Right lobe of liver (tissue), 6 donors: ENCODE measurements at regions not wholly inside any gene's neighbourhood (a gene's known extent, or its start where the extent isn't known, plus 50 kb on each side); places are given as distances from the start of the nearest gene placed in this dataset.
A peak's percentile ranks its signal among the peaks of the same experiment; 100 is the strongest.

Experiments
- ATAC-seq, 4 donors: fragments of 200-7000 bp; cut with Tn5 transposase; one replicate each; pipeline ENCODE4 v1.9.1; 2020; ENCODE audit warnings: mild to moderate bottlenecking in 4 of 4, moderate library complexity in 4 of 4
- DNase-seq, 3 donors: peaks; one replicate each; pipeline ENCODE4 v3.0.0-alpha.2; 2020
- H3K27ac ChIP-seq, 3 donors: fragments of 200-600 bp; one replicate each; pipeline ENCODE4 v1.8.0; 2022
- H3K27me3 ChIP-seq, 2 donors: fragments of 200-600 bp; one replicate each; pipeline ENCODE4 v1.8.0; 2022
- H3K36me3 ChIP-seq, 4 donors: fragments of 200-600 bp; sonication (generic) in 1 of 4; one replicate each; pipeline versions ENCODE4 v1.5.1 to v1.8.0; 2017 to 2022; ENCODE audit warnings: control low read depth in 1 of 4
- H3K4me1 ChIP-seq, 4 donors: fragments of 200-600 bp; sonication (generic) in 1 of 4; one replicate each; pipeline versions ENCODE4 v1.5.1 to v1.8.0; 2017 to 2022; ENCODE audit warnings: control low read depth in 1 of 4
- H3K4me3 ChIP-seq, 3 donors: fragments of 200-600 bp; one replicate each; pipeline ENCODE4 v1.8.0; 2022
- H3K9me3 ChIP-seq, 4 donors: fragments of 200-600 bp; sonication (generic) in 1 of 4; one replicate each; pipeline versions ENCODE4 v1.5.1 to v1.8.0; 2017 to 2022; ENCODE audit warnings: control low read depth in 1 of 4
- POLR2A ChIP-seq: fragments of 450-650 bp; IDR thresholded peaks from one replicate; pipeline ENCODE4 v1.6.1; 2017; ENCODE audit warnings: antibody characterized with exemption, mild to moderate bottlenecking
- WGBS: methylation state at CpG from one replicate; pipeline ENCODE4 v1.1.6; 2018; ENCODE audit warnings: low coverage, low lambda C conversion rate; ENCODE audit not compliant: insufficient coverage; ENCODE audit errors: missing lambda C conversion rate; 5-methylcytosine and 5-hydroxymethylcytosine counted together
- intact Hi-C, 2 donors: fragments of 100-400 bp; cut with DNase I; formaldehyde crosslinking; loops; one replicate each; pipeline versions ENCODE4 v1.11.2 to v1.14.1; 2022
- TF ChIP-seq, protein P1 (sequence below), 4 donors: fragments of 200-600 bp in 3 of 4; fragments of 450-650 bp in 1 of 4; IDR thresholded peaks; one replicate each; pipeline versions ENCODE4 v1.5.1 to v1.8.0; 2016 to 2022; ENCODE audit warnings: antibody characterized with exemption in 4 of 4, mild to moderate bottlenecking in 2 of 4
- donor health status: DM: no; HTN: yes; CAD: no.
- donor health status: DM: no; HTN: no; CAD: no.
- donor health status: DM: no; HTN: no; CAD: no.
- donor health status: DM: no; HTN: yes; CAD: no.
- donor health status: DM: no; HTN: yes; CAD: no.

DNA sequence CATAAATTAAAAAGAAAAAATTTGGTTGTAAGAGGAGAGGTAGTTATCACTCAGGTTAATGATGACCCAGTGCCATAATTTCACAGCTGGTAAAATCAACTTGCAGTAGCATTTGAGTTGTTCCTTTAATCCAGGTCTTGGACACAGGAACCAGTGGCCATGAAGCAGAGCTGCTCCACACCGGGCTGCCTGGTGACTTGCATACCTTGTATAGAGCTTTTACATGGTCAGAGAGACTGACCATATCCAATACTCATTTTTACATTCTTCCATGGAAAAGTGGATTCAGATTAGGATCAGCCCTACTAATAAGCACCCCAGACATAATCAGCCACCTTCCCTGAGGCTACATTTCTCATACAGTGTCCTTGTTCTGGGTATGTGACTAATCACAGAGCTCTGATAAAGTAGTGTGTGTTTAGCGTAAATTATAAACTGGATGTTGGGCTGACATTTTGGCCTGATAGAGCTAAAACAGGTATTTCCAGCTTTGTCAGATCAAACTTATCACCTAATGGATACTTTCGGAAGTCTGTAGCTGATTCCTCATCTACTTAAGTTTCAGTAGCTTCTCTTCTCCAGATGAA, 77.0 kb upstream of the ZSWIM6 start:
- Histone ChIP-seq H3K4me1 (no peaks in the 10 kb centered on the region), H3K27me3 (no peaks in the 10 kb centered on the region), H3K9me3 (no peaks in the 10 kb centered on the region), H3K27ac (no peak overlapping the region), H3K36me3 (no peaks in the 10 kb centered on the region), H3K4me3 (no peak overlapping the region)
- intact Hi-C loops, result no loop called here
- DNase-seq, result no peak
- TF ChIP-seq POLR2A, result no peak
- TF ChIP-seq, protein P1, sequence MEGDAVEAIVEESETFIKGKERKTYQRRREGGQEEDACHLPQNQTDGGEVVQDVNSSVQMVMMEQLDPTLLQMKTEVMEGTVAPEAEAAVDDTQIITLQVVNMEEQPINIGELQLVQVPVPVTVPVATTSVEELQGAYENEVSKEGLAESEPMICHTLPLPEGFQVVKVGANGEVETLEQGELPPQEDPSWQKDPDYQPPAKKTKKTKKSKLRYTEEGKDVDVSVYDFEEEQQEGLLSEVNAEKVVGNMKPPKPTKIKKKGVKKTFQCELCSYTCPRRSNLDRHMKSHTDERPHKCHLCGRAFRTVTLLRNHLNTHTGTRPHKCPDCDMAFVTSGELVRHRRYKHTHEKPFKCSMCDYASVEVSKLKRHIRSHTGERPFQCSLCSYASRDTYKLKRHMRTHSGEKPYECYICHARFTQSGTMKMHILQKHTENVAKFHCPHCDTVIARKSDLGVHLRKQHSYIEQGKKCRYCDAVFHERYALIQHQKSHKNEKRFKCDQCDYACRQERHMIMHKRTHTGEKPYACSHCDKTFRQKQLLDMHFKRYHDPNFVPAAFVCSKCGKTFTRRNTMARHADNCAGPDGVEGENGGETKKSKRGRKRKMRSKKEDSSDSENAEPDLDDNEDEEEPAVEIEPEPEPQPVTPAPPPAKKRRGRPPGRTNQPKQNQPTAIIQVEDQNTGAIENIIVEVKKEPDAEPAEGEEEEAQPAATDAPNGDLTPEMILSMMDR (IDR thresholded peaks at IDR 0.05), result no peak
- ATAC-seq, result no peak
- WGBS, result 73% methylated on average over 2 of the region's 3 CpGs

DNA sequence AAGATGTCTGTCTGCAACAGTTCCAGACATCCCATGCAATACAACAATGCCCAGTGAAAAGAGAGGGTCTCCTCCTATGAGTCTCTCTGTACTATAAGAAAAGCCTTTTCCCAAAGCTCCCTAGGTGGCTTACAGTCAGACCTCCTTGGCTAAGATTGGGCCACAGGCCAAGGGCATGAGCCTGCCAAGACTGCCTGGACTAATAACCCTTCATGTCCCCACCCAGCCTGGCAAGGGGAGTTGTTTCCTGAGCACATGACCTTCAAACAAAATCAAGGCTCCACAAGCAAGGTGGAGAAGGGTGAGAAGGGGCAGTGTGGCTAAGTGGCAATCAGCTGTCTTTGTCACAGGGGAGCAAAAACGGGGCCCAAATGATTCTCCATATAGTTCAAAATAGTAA, 75.6 kb upstream of the ZSWIM6 start:
- H3K9me3 ChIP-seq, result no peaks in the 10 kb centered on the region
- ATAC-seq (peak in 2 of 4 donors; percentile 6 to 59), DNase-seq (peak in 1 of 3 donors; percentile 66)
- H3K4me1 ChIP-seq, result no peaks in the 10 kb centered on the region
- 64% methylated on average over 1 of the region's 1 CpG for WGBS
- no peak overlapping the region for H3K27ac ChIP-seq
- H3K4me3 ChIP-seq, result no peak overlapping the region
- no peaks in the 10 kb centered on the region for H3K27me3 ChIP-seq
- intact Hi-C loops, result no loop called here
- TF ChIP-seq POLR2A, result no peak
- TF ChIP-seq, protein P1 (IDR thresholded peaks at IDR 0.05), result no peak
- H3K36me3 ChIP-seq, result no peaks in the 10 kb centered on the region

DNA sequence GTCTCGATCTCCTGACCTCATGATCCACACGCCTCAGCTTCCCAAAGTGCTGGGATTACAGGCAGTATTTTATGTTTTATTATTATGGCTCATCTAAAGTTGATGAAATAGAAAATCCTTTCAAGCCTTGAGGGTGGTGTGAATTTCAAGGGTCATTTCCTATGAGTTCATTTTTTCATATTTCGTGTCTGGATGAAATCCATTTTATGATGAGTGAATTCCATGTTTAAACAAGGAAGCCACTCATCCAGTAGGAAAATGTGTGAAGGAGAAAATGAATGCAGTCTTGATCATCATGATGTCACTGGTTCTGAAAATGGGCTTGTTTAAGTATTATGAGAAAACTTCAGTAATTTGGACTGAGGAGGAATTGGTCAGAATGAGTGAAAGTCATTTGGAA, 74.6 kb upstream of the ZSWIM6 start:
- intact Hi-C loops, result no loop called here
- TF ChIP-seq, protein P1 (IDR thresholded peaks at IDR 0.05), result no peak
- TF ChIP-seq POLR2A, result no peak
- DNase-seq, result no peak
- no peaks in the 10 kb centered on the region for H3K36me3 ChIP-seq
- no peaks in the 10 kb centered on the region for H3K27me3 ChIP-seq
- no peaks in the 10 kb centered on the region for H3K4me1 ChIP-seq
- H3K27ac ChIP-seq, result no peak overlapping the region
- no peaks in the 10 kb centered on the region for H3K9me3 ChIP-seq
- no peak overlapping the region for H3K4me3 ChIP-seq
- ATAC-seq, result no peak
- 75% methylated on average over 3 of the region's 3 CpGs for WGBS

DNA sequence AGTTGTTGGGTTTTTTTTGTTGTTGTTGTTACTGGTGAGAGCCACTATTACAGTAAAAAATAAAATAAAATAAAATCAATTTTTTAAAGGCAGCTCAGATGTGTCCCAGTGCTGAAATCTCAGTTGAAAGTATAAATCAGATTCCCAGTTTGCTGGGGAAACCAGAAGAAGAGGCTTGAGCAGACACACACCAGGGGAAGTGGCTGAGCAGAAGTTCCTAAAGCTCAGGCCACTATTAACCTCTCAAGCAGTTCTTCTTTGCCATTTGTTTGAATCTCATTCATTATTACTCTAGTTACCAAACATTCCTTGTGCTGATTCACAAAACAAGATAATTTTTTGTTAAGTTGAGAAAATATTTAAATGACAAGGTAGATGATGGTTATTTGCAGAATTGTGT, 70.9 kb upstream of the ZSWIM6 start:
- Histone ChIP-seq H3K4me1 (no peaks in the 10 kb centered on the region), H3K4me3 (no peak overlapping the region), H3K9me3 (no peaks in the 10 kb centered on the region), H3K36me3 (no peaks in the 10 kb centered on the region), H3K27ac (no peak overlapping the region), H3K27me3 (no peaks in the 10 kb centered on the region)
- peak in 1 of 4 donors; percentile 17 for ATAC-seq
- DNase-seq, result no peak
- intact Hi-C loops, result no loop called here
- no peak for TF ChIP-seq POLR2A

DNA sequence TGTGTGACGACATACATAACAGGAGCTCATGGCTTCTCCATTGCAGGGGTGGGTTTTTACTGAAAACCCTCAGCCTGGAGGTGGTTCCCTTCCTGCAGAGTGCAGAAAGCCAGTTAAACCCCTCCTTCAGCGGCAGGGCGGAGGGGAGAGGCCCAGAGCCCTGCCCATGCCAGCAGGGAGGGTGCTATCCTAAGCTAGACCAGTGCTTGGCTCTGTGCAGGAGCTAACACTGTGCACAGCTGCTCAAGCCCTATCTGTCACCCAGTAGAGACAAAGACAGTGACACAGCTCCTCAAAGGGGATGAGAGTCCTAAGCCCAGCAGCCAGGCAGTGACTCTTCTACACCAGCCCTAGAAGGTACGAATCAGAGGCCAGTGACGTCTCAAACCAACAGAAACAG, 70.0 kb upstream of the ZSWIM6 start:
- no peaks in the 10 kb centered on the region for H3K27me3 ChIP-seq
- no peaks in the 10 kb centered on the region for H3K4me1 ChIP-seq
- no peak overlapping the region for H3K27ac ChIP-seq
- no peak overlapping the region for H3K4me3 ChIP-seq
- DNase-seq (no peak), ATAC-seq (peak in 3 of 4 donors; percentile 10 to 33 (median 16))
- no peak for TF ChIP-seq POLR2A
- TF ChIP-seq, protein P1 (IDR thresholded peaks at IDR 0.05), result no peak
- 40% methylated on average over 1 of the region's 5 CpGs for WGBS
- H3K36me3 ChIP-seq, result no peaks in the 10 kb centered on the region
- H3K9me3 ChIP-seq, result no peaks in the 10 kb centered on the region
- intact Hi-C loops, result no loop called here
